Mucosa of descending colon (tissue), 3 donors: ENCODE measurements at regions not wholly inside any gene's neighbourhood (a gene's known extent, or its start where the extent isn't known, plus 50 kb on each side); places are given as distances from the start of the nearest gene placed in this dataset.

ENCODE experiments used
- ATAC-seq: fragments of 200-7000 bp; cut with Tn5 transposase; one replicate; pipeline ENCODE4 v1.9.1; 2020; ENCODE audit warnings: mild to moderate bottlenecking, moderate library complexity
- DNase-seq, 3 donors: peaks; one replicate each; pipeline ENCODE4 v3.0.0-alpha.2; 2020
- H3K36me3 ChIP-seq: fragments of 200-600 bp; one replicate; pipeline ENCODE4 v1.8.0; 2021; ENCODE audit warnings: low read depth, mild to moderate bottlenecking
- H3K4me1 ChIP-seq: fragments of 200-600 bp; one replicate; pipeline ENCODE4 v1.8.0; 2021; ENCODE audit warnings: low read depth, mild to moderate bottlenecking
- H3K4me3 ChIP-seq: fragments of 200-600 bp; one replicate; pipeline ENCODE4 v1.8.0; 2021; ENCODE audit warnings: mild to moderate bottlenecking
- H3K9me3 ChIP-seq: fragments of 200-600 bp; one replicate; pipeline ENCODE4 v1.8.0; 2021; ENCODE audit warnings: mild to moderate bottlenecking
- CTCF ChIP-seq: fragments of 200-600 bp; IDR thresholded peaks from one replicate; pipeline ENCODE4 v1.8.0; 2022; ENCODE audit warnings: antibody characterized with exemption, mild to moderate bottlenecking
- intact Hi-C, 2 donors: fragments of 100-400 bp; cut with DNase I in 1 of 2; cut with micrococcal nuclease in 1 of 2; formaldehyde crosslinking; loops; one replicate each; pipeline versions ENCODE4 v1.11.0 to v1.11.1; 2022; cut with DNase I, micrococcal nuclease
- donor health status: DM: no; HTN: no; CAD: no; lungs with moderate emphysema.
- donor health status: DM: no; HTN: no; CAD: no.
- donor health status: DM: no; HTN: yes; CAD: no.

DNA sequence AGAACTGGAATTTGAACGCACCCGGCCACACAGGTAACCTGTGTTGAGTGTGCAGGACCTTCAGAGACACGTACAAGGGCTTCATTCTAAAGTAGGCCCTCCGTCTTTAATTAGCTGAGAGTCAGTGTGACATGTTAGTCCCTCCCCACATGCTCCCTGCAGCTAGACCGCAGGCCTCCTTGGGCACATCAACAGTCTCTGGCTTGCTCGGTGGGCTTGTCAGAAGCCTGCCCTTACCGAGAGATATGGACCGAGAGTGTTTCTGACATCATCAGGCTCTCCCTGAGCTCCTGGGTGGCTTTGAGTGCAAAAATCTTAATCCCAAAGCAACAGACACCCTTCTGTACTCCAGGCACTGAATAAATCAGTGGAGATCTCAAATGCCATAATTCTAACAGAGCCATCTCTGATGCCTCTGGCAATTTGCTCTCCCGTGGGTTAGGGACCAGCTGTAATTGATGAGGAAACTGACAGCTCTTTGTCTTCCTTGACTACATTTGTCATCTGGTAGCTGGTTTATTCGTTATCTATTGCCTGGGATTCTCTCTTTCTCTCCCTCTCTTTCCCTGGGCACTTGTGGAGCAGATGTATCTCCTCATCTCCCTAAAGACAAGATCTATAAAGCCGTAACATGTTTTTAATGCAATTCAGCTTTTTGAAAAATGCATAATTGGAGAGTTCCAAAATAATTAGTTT lies 850.6 kb downstream of the TYW1 start:
- peaks cover 40% of the 10 kb centered on the region for H3K9me3 ChIP-seq
- intact Hi-C loops, result no loop called here
- H3K4me1 ChIP-seq, result no peaks in the 10 kb centered on the region
- TF ChIP-seq CTCF, result no peak
- H3K4me3 ChIP-seq, result no peak overlapping the region
- DNase-seq (no peak), ATAC-seq (no peak)
- H3K36me3 ChIP-seq, result no peaks in the 10 kb centered on the region

DNA sequence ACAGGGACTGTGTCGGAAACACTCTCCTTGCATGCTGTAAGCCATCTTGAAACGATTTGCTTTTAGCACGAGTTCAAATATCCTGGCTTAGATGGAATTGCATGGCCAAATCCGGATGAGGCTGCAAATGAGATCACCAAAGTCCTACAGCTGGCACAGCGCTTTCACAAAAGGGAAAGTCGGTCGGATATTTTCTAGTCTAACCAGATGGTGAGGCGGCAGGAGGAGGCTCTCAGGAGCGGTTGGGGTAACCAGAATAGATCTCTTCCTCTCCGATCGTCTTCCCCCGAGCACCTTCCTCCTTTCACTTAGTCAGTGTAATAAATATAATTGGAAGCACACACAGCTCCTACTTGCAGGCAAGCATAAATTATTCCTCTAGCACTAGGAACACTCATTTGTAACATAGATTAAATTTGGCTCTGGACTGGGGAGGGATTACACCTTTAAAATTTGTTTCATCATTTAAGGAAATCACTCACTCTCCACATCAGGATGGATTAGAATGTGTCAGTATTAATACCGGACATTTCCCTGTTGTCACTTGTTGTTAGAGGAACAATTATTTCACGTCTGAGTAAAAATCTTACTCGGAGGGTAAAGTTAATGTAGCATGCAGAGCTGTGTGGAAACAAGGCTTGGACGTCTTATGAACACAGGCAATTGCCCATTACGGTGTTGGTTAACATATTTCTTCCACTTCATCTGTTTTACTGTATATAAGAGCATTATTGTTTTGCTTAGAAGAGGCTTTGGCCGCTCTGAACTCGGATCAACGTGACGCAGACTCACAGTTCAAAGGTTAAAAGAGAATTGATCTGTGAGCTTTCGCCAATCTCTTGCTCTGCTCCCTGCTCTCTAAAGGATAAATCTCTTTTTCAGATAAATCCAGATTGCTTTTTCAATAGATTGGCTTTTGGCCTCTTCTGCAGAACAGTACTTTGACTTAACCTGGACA lies 857.9 kb downstream of the TYW1 start:
- intact Hi-C loops, result no loop called here
- Histone ChIP-seq H3K4me1 (no peaks in the 10 kb centered on the region), H3K9me3 (peaks cover 31% of the 10 kb centered on the region), H3K36me3 (no peaks in the 10 kb centered on the region), H3K4me3 (no peak overlapping the region)
- no peak for ATAC-seq
- no peak for TF ChIP-seq CTCF
- no peak for DNase-seq

DNA sequence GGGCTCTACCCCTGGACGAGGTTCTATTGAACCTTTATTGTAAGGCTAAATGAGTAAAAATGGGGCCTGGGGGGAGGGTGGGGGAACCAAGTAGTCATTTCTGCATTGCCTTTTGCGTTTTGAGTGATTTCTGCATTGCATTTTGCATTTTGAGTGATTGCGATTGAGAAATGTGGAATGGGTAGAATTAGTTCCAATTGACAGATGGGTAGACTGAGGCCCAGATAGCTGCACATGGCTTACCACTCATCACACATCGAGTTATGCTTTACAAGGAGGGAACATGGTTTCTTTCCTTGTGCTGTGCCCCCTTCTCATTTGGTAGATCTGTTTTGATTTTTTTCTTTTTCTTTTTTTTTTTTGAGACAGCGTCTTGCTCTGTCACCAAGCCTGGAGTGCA lies 858.7 kb downstream of the TYW1 start:
- intact Hi-C loops, result no loop called here

GRCh38 chr7:67856046-67856445 lies 859.4 kb downstream of the TYW1 start:
- no peak for ATAC-seq
- Histone ChIP-seq H3K9me3 (peaks cover 28% of the 10 kb centered on the region), H3K36me3 (no peaks in the 10 kb centered on the region), H3K4me3 (no peak overlapping the region), H3K4me1 (no peaks in the 10 kb centered on the region)
- intact Hi-C loops, result no loop called here
- TF ChIP-seq CTCF, result no peak
- DNase-seq, result no peak

More for the DNA sequence above, 858.7 kb downstream of the TYW1 start:
- H3K4me3 ChIP-seq, result no peak overlapping the region
- no peaks in the 10 kb centered on the region for H3K36me3 ChIP-seq
- ATAC-seq (no peak), DNase-seq (no peak)
- peaks cover 33% of the 10 kb centered on the region for H3K9me3 ChIP-seq
- no peaks in the 10 kb centered on the region for H3K4me1 ChIP-seq
- TF ChIP-seq CTCF, result no peak

DNA sequence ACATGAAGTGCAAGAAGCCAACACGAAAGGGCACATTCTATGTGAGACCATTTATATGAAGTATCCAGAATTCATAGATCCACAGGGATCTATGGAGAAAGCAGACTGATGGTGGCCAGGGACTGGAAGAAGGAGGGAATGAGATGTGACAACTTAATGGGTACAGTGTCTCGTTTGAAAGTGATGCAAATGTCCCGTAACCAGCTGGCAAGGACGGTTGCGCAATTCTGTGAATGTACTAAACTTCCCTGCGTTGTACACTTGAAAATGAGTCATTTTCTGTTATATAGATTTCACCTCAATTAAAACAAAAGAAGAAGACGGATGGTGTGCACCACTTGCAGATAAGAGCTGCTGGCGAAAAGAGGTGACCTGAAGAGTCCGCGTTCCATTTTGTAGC lies 861.1 kb downstream of the TYW1 start:
- Histone ChIP-seq H3K4me1 (no peaks in the 10 kb centered on the region), H3K36me3 (no peaks in the 10 kb centered on the region), H3K9me3 (peaks cover 40% of the 10 kb centered on the region), H3K4me3 (no peak overlapping the region)
- intact Hi-C loops, result no loop called here
- ATAC-seq (no peak), DNase-seq (no peak)
- no peak for TF ChIP-seq CTCF
